Left colon (tissue), 2 donors: ENCODE measurements at regions not wholly inside any gene's neighbourhood (a gene's known extent, or its start where the extent isn't known, plus 50 kb on each side); places are given as distances from the start of the nearest gene placed in this dataset.
"Not testable (repeated sequence)": the region's sequence is repeated elsewhere in the genome, so short reads cannot be mapped to it uniquely, and the experiment has no call there.

ENCODE experiments used
- ATAC-seq: fragments of 200-7000 bp; cut with Tn5 transposase; one replicate; pipeline ENCODE4 v1.9.1; 2020; ENCODE audit warnings: mild to moderate bottlenecking, moderate library complexity
- DNase-seq, 2 donors: peaks; one replicate each; pipeline ENCODE4 v3.0.0-alpha.2; 2020
- intact Hi-C, 2 donors: fragments of 100-400 bp; cut with DNase I in 1 of 2; cut with micrococcal nuclease in 1 of 2; formaldehyde crosslinking; loops; one replicate each; pipeline versions ENCODE4 v1.11.2 to v1.14.0; 2022; cut with DNase I, micrococcal nuclease
- donor health status: DM: no; HTN: no; CAD: no.
- donor health status: DM: yes; HTN: yes; CAD: no.

GRCh38 chr12:131245161-131245560, 291.5 kb downstream of the ADGRD1 start:
- DNase-seq, intact Hi-C loops, ATAC-seq: not testable (repeated sequence)

DNA sequence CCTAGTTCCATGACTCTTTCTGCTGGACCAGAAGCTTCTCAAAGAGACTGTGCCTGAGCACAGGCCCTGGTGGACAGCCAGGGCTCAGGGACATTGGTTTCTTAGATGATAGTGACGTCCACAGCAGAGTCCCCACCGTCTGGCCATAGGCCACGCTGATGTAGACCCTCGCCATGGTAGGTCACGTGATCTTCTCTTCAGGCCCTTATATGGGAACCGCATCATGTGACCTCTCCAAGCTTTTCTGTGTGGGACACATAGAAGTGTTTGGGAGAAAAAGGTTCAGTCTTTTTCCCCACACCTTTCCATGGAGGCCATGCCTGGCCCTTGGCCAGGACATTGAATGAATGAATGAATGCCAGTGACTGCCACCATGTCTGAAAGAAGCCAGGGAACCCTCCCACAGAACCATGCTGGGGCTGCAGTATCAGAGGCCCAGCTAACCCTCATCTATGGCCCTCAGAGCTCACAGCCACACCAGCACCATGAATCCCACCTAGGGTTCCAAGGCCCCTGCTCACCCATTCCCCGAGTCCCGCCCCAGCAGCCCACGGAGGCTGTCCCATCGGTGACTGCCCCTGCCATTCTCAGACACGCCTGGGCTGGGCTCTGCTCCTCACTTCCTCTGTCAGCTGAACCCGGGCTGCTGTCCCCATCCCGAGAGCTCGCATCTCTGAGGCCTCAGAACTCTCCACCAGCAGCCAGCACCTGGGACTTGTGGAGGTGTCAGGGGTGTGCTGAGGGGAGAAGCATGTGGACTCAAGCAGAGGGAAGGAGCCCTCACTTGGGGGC, 292.1 kb downstream of the ADGRD1 start:
- DNase-seq, result no peak
- ATAC-seq, result no peak
- intact Hi-C loops, result no loop called here

- DNase-seq, ATAC-seq, intact Hi-C loops: not testable (repeated sequence)
Measured at GRCh38 chr12:131247026-131247725, 293.5 kb downstream of the ADGRD1 start.

GRCh38 chr12:131247875-131248274, 294.2 kb downstream of the ADGRD1 start:
- DNase-seq, ATAC-seq, intact Hi-C loops: not testable (repeated sequence)

GRCh38 chr12:131249246-131250027, 295.7 kb downstream of the ADGRD1 start:
- ATAC-seq (no peak), DNase-seq (no peak)
- intact Hi-C loops, result no loop called here

GRCh38 chr12:131250028-131250950, 296.6 kb downstream of the ADGRD1 start:
- intact Hi-C loops, result no loop called here
- DNase-seq, result no peak
- no peak for ATAC-seq

GRCh38 chr12:131250951-131251315, 297.2 kb downstream of the ADGRD1 start:
- no peak for ATAC-seq
- intact Hi-C loops, result no loop called here
- no peak for DNase-seq

DNA sequence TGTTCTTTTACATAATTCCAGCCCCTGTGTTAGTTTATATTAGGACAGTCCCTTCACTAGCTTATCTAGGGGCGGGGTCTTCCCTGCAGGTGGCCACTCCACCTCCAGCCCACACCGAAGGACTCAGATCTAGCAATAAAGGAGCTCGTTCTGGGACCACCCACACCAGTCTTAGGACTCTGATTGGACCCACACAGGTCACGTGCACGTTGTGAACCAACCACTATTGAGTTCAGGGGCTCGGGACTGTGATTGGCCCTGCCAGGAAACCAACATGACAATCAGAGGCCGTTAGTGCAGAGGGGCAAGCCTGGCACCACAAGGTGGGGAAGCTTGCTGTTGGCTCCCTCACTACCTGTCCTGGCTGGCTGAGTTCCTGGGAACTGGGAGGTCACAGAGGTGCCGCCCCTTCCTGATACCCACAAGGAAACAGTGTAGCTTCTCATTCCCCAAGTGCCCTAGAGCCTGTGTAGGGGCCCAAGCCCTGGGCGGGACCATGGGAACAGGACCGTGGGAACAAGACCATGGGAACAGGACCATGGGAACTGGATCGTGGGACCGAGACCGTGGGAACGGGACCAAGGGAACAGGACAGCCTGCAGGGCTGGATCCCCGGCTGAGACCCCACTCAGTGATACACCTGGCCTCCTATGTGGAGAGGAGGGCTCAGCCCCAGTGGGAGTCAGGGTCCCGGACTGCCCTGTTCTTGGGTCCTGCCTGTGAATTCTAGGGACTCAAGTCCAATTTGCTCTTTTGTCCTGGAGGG, 297.8 kb downstream of the ADGRD1 start:
- DNase-seq, result no peak
- ATAC-seq, result no peak
- intact Hi-C loops, result no loop called here

DNA sequence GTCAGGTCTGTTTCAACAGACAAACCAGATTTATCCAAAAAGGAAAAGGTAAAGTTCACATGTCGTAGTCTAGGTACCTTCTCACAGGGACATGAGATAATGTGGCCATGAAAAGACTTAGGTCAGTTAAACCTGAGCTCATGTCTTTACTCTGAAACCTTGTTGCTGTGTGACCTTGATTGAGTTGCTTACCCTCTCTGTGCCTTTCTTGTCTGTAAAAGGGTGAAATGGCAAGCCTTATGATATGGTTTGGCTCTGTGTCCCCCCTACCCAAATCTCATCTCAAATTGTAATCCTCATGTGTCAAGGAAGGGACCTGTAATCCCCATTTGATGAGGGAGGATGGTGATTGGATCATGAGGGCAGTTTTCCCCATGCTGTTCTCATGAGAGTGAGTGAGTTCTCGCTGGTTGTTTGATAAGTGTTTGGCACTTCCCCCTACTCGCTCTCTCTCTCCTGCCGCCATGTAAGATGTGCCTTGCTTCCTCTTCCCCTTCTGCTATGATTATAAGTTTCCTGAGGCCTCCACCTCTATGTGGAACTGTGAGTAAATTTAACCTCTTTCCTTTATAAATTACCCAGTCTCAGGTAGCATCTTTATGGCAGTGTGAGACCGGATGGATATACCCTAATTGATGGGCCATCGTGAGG, 299.8 kb downstream of the ADGRD1 start:
- intact Hi-C loops, result no loop called here
- DNase-seq, result no peak
- ATAC-seq, result no peak

DNA sequence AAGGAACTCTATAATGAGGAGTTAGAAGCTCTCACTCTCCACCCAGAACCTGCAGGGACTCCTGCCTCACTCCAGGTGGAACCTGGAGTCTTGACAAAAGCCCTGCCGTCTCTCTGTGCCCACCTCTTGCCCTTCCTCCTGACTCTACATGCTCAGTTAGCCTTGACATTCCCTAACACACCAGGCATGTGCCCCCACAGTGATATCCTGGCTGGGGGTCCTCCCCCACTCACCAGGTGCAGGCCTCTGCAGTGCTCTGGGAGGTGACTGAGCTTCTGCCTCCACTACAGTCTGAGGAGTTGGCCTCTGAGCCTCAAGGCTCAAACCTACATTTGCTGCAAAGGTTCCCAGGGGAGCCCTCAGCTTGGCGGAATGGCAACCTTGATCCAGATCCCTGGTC, 300.7 kb downstream of the ADGRD1 start:
- DNase-seq (no peak), ATAC-seq (no peak)
- intact Hi-C loops, result no loop called here

DNA sequence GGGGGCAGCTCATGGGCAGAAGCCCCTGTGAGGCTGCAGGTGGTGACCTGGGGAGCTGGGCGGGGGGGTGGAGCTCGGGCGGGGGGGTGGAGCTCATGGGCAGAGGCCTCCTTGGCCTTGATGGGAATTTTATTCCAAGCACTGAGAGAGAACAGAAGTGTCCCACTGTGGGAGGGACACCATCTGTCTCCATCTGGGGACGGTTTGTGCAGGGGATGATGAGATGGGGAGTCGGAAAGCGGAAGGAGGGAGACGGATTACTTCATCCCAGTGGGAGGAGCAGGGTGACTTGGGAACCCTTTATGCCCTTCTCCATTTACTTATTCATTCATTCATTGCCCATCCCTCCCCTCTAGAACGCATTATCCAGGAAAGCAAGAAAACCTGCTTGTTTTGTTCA, 304.7 kb downstream of the ADGRD1 start:
- DNase-seq (no peak), ATAC-seq (no peak)
- intact Hi-C loops, result no loop called here

DNA sequence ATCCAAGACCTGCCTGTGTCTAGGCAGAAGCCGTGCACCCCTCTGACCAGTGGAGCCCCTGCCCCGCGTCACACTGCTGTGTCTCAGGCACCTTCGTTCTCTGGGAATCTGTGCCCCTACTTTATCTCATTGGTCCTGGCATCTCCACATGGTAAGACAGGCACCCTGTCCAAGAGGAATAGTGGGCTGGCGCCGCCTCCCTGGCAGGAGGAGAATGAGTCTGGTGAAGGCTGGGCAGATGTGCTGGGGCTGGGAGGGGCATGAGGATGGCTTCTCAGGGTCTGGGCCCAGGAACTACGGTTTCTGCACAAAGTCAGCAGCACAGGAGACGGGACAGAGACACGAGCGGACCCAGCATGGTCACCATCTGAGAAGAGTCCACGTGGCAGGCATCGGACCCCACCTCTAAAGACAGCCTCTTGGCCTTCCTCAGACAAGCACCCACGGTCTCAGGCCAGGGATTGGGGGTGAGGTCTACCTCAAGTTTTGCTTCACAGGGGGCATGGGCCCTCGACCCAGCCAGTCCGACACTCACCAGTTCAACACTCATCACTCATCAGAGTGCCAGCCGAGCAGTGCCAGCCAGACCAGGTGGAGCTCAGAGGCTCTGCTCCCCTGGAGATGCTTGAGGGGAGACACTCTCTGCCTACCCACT, 306.7 kb downstream of the ADGRD1 start:
- intact Hi-C loops, result no loop called here
- ATAC-seq (no peak), DNase-seq (no peak)

DNA sequence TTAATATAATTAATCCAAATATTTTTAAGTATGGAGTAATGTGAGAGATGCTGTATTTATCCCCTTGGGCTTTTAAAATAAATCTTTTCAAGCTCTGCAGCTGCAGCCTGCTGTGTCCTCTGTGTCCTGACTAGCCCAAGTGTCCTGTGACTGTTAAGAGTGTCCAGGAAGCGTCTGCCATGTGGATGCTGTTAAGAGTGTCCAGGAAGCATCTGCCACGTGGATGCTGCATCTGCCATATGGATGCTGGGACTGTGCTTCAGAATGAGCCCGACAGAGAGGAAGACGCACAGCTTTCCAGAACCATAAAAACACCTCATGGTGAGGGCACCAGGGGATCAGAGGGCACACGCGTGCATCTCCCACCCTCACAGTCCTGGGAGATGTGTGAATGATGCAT, 307.2 kb downstream of the ADGRD1 start:
- ATAC-seq (no peak), DNase-seq (no peak)
- intact Hi-C loops, result no loop called here

DNA sequence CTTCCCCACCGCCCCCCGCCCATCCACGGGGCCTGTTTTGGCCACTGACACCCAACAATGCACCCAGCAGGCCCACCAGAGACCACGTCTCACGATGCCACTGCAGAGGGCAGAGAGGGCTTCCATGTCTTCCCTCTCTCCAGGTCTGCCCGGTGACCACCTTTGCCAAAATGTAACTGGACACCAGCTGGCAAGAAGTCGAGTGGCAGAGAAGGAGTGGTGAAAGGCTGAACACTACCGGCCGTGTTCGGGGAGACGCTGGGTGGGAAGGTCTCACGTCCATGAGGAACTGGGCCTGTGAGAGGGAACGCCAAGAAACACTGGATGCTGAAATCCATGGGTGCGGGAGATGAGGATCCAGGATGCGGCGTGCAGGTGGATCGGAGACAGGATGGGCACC, 308.2 kb downstream of the ADGRD1 start:
- DNase-seq, result no peak
- intact Hi-C loops, result no loop called here
- no peak for ATAC-seq

DNA sequence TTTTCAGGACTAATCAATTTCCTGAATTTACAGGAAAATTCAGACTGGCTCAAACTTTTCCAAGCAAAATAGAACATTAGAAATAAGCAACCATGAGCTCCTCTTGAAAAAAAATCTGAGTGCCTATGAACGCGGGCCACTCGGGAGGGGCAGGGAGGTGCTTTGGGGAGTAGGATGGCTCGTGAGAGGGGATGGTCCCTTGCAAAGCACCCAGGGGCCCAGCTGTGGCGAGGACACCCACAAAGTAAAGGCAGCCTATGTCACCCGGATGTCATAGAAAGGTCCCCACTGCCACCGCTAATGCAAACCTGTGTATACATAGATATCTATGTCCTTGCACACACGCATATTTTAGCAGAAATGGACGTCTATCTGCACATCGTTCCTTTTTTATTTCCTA, 309.9 kb downstream of the ADGRD1 start:
- DNase-seq (no peak), ATAC-seq (no peak)
- intact Hi-C loops, result no loop called here

GRCh38 chr12:131264635-131265034, 310.9 kb downstream of the ADGRD1 start:
- ATAC-seq (no peak), DNase-seq (no peak)
- intact Hi-C loops, result no loop called here
